OCI-LY7 (cell line): ENCODE measurements at regions not wholly inside any gene's neighbourhood (a gene's known extent, or its start where the extent isn't known, plus 50 kb on each side); places are given as distances from the start of the nearest gene placed in this dataset.

ENCODE experiments used
- BruUV-seq: library from RNA; stranded (reverse); fragments of 400-500 nt; replicated peaks from 2 replicates; lab custom pipeline; 2021; lab: Mats Ljungman, UMichigan
- CTCF ChIA-PET: fragments of 300-600 bp; sonication (Branson Sonifier 250); formaldehyde crosslinking; loops from one replicate; lab custom pipeline; 2022; ENCODE audit warnings: antibody characterized with exemption; ENCODE audit not compliant: unreplicated experiment; lab: Charles Lee
- POLR2A ChIA-PET: fragments of 300-600 bp; sonication (Branson Sonifier 250); formaldehyde crosslinking; loops from one replicate; lab custom pipeline; 2022; ENCODE audit warnings: antibody characterized with exemption; lab: Charles Lee
- DNase-seq: peaks from one replicate; pipeline ENCODE4 v3.0.0-alpha.2; 2015; ENCODE audit warnings: low spot score
- H2AFZ ChIP-seq: fragments of 200-600 bp; sonication (generic), shearing (Covaris generic); 2 replicates; pipeline ENCODE4 v1.6.1; 2014; ENCODE audit warnings: mild to moderate bottlenecking, antibody characterized with exemption, low read length, moderate library complexity
- H3K27ac ChIP-seq: fragments of 200-600 bp; sonication (generic); 2 replicates; pipeline ENCODE4 v1.5.1; 2014; ENCODE audit warnings: mixed run types, low read depth, mild to moderate bottlenecking, moderate library complexity, low read length, inconsistent platforms; ENCODE audit not compliant: poor library complexity, severe bottlenecking
- H3K36me3 ChIP-seq: fragments of 200-600 bp; sonication (generic); 2 replicates; pipeline ENCODE4 v1.6.1; 2014; ENCODE audit warnings: mild to moderate bottlenecking, antibody characterized with exemption, low read length, moderate library complexity, mixed read lengths; ENCODE audit not compliant: insufficient read depth
- H3K4me1 ChIP-seq: fragments of 200-600 bp; sonication (generic); 2 replicates; pipeline ENCODE4 v1.5.1; 2014; ENCODE audit warnings: mild to moderate bottlenecking, low read length; ENCODE audit not compliant: insufficient read depth, poor library complexity, severe bottlenecking
- H3K4me2 ChIP-seq: fragments of 200-600 bp; sonication (generic); 2 replicates; pipeline ENCODE4 v1.6.1; 2014; ENCODE audit warnings: mild to moderate bottlenecking, low read length
- H3K4me3 ChIP-seq: fragments of 200-600 bp; sonication (generic); 2 replicates; pipeline ENCODE4 v1.5.1; 2014; ENCODE audit warnings: mild to moderate bottlenecking, low read depth, low read length; ENCODE audit not compliant: poor library complexity, severe bottlenecking
- H3K79me2 ChIP-seq: fragments of 200-600 bp; sonication (generic); 2 replicates; pipeline ENCODE4 v1.6.1; 2016; ENCODE audit warnings: low read depth, mild to moderate bottlenecking, low read length, moderate library complexity, mixed read lengths; ENCODE audit not compliant: insufficient read depth
- H3K9me2 ChIP-seq: fragments of 200-600 bp; sonication (generic); 2 replicates; pipeline ENCODE4 v1.6.1; 2016; ENCODE audit warnings: mild to moderate bottlenecking, low read length, mixed read lengths; ENCODE audit not compliant: insufficient read depth
- H3K9me3 ChIP-seq: fragments of 200-600 bp; sonication (generic); 2 replicates; pipeline ENCODE4 v1.6.1; 2014; ENCODE audit warnings: mild to moderate bottlenecking, mixed run types, low read length, mixed read lengths
- H4K20me1 ChIP-seq: fragments of 200-600 bp; sonication (generic); 2 replicates; pipeline ENCODE4 v1.6.1; 2014; ENCODE audit warnings: mild to moderate bottlenecking, antibody characterized with exemption, low read length, moderate library complexity, mixed read lengths; ENCODE audit not compliant: insufficient read depth
- EZH2phosphoT487 ChIP-seq: fragments of 200-600 bp; sonication (generic); IDR thresholded peaks from 2 replicates; pipeline ENCODE4 v1.6.1; 2018; ENCODE audit warnings: low read depth, borderline replicate concordance, mild to moderate bottlenecking, mixed run types, antibody characterized with exemption, low read length, moderate library complexity, mixed read lengths
- intact Hi-C: fragments of 100-400 bp; cut with micrococcal nuclease; formaldehyde crosslinking; loops from one replicate; pipeline ENCODE4 v1.10.0; 2022; ENCODE audit not compliant: unreplicated experiment
- TF ChIP-seq, protein P1 (sequence below): fragments of 200-600 bp; sonication (generic); conservative IDR thresholded peaks from 2 replicates; pipeline ENCODE4 v1.5.1; 2014; ENCODE audit warnings: mild to moderate bottlenecking, antibody characterized with exemption, low read length, moderate library complexity, mixed read lengths

GRCh38 chr10:47169581-47169980 is 130.4 kb upstream of the GDF10 start:
- H3K4me1 ChIP-seq, result no peaks in the 10 kb centered on the region
- H3K4me2 ChIP-seq, result no peak overlapping the region
- no peak for DNase-seq
- no peaks in the 10 kb centered on the region for H3K9me2 ChIP-seq
- no peaks in the 10 kb centered on the region for H3K79me2 ChIP-seq
- BruUV-seq, result no TSS peak
- TF ChIP-seq, protein P1, sequence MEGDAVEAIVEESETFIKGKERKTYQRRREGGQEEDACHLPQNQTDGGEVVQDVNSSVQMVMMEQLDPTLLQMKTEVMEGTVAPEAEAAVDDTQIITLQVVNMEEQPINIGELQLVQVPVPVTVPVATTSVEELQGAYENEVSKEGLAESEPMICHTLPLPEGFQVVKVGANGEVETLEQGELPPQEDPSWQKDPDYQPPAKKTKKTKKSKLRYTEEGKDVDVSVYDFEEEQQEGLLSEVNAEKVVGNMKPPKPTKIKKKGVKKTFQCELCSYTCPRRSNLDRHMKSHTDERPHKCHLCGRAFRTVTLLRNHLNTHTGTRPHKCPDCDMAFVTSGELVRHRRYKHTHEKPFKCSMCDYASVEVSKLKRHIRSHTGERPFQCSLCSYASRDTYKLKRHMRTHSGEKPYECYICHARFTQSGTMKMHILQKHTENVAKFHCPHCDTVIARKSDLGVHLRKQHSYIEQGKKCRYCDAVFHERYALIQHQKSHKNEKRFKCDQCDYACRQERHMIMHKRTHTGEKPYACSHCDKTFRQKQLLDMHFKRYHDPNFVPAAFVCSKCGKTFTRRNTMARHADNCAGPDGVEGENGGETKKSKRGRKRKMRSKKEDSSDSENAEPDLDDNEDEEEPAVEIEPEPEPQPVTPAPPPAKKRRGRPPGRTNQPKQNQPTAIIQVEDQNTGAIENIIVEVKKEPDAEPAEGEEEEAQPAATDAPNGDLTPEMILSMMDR, result no peak
- no peak for TF ChIP-seq EZH2phosphoT487
- ChIA-PET CTCF (no interaction called here), POLR2A (no interaction called here)
- H2AFZ ChIP-seq, result no peak overlapping the region
- H3K36me3 ChIP-seq, result no peaks in the 10 kb centered on the region
- H3K9me3 ChIP-seq, result peaks cover 5% of the 10 kb centered on the region; the same call in 1 of the 2 replicates
- intact Hi-C loops, result no loop called here
- no peaks in the 10 kb centered on the region for H4K20me1 ChIP-seq
- no peak overlapping the region for H3K4me3 ChIP-seq
- H3K27ac ChIP-seq, result no peak overlapping the region

GRCh38 chr10:47173929-47174442 is 126.0 kb upstream of the GDF10 start:
- intact Hi-C loops, result no loop called here
- H3K27ac ChIP-seq, result no peak overlapping the region
- no peaks in the 10 kb centered on the region for H3K79me2 ChIP-seq
- POLR2A ChIA-PET, result no interaction called here
- no peak for DNase-seq
- BruUV-seq, result no TSS peak
- no peaks in the 10 kb centered on the region for H4K20me1 ChIP-seq
- no peaks in the 10 kb centered on the region for H3K4me1 ChIP-seq
- no peak for TF ChIP-seq EZH2phosphoT487
- TF ChIP-seq, protein P1, result no peak
- no peak overlapping the region for H3K4me3 ChIP-seq
- H3K9me3 ChIP-seq, result no peaks in the 10 kb centered on the region
- CTCF ChIA-PET, result no interaction called here
- H3K36me3 ChIP-seq, result no peaks in the 10 kb centered on the region
- no peaks in the 10 kb centered on the region for H3K9me2 ChIP-seq
- no peak overlapping the region for H3K4me2 ChIP-seq
- H2AFZ ChIP-seq, result no peak overlapping the region

- no peak overlapping the region for H3K4me3 ChIP-seq
- no peak overlapping the region for H3K4me2 ChIP-seq
- no peaks in the 10 kb centered on the region for H3K36me3 ChIP-seq
- no peaks in the 10 kb centered on the region for H3K79me2 ChIP-seq
- no TSS peak for BruUV-seq
- H3K4me1 ChIP-seq, result no peaks in the 10 kb centered on the region
- no peaks in the 10 kb centered on the region for H3K9me2 ChIP-seq
- POLR2A ChIA-PET, result no interaction called here
- H3K9me3 ChIP-seq, result no peaks in the 10 kb centered on the region
- no peak overlapping the region for H2AFZ ChIP-seq
- TF ChIP-seq, protein P1, result no peak
- TF ChIP-seq EZH2phosphoT487, result no peak
- H4K20me1 ChIP-seq, result no peaks in the 10 kb centered on the region
- no peak for DNase-seq
- no peak overlapping the region for H3K27ac ChIP-seq
- intact Hi-C loops, result no loop called here
- CTCF ChIA-PET, result no interaction called here
Observed at GRCh38 chr10:47175181-47176123, 124.5 kb upstream of the GDF10 start.
